Epithelial cell of proximal tubule (primary cell): ENCODE measurements at regions not wholly inside any gene's neighbourhood (a gene's known extent, or its start where the extent isn't known, plus 50 kb on each side); places are given as distances from the start of the nearest gene placed in this dataset.

Source experiments
- DNase-seq: peaks from one replicate; pipeline ENCODE4 v3.0.0-alpha.2; 2011; ENCODE audit warnings: low read depth
- H3K4me3 ChIP-seq: 2 replicates; pipeline ENCODE4 v1.5.1; 2011; ENCODE audit warnings: low read depth, mild to moderate bottlenecking, low read length
- TF ChIP-seq, protein P1 (sequence below): conservative IDR thresholded peaks from 2 replicates; pipeline ENCODE4 v1.5.1; 2012; ENCODE audit warnings: low read depth, mild to moderate bottlenecking, low read length

DNA sequence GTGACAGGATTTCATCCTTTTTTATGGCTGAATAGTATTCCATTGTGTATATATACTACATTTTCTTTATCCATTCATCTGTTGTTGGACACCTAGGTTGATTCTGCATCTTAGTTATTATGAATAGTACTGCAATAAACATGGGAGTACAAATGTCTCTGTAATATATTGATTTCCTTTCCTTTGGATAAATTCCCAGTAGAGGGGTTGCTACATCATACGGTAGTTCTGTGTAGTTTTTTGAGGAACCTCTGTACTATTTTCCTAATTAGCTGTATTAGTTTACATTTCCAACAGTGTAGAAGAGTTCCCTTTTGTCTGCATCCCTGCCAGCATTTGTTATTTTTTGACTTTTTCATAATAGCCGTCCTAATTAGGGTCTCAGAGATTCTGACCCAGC is 201.3 kb downstream of the GIPC2 start:
- TF ChIP-seq, protein P1, sequence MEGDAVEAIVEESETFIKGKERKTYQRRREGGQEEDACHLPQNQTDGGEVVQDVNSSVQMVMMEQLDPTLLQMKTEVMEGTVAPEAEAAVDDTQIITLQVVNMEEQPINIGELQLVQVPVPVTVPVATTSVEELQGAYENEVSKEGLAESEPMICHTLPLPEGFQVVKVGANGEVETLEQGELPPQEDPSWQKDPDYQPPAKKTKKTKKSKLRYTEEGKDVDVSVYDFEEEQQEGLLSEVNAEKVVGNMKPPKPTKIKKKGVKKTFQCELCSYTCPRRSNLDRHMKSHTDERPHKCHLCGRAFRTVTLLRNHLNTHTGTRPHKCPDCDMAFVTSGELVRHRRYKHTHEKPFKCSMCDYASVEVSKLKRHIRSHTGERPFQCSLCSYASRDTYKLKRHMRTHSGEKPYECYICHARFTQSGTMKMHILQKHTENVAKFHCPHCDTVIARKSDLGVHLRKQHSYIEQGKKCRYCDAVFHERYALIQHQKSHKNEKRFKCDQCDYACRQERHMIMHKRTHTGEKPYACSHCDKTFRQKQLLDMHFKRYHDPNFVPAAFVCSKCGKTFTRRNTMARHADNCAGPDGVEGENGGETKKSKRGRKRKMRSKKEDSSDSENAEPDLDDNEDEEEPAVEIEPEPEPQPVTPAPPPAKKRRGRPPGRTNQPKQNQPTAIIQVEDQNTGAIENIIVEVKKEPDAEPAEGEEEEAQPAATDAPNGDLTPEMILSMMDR: no peak
- no peak for DNase-seq

DNA sequence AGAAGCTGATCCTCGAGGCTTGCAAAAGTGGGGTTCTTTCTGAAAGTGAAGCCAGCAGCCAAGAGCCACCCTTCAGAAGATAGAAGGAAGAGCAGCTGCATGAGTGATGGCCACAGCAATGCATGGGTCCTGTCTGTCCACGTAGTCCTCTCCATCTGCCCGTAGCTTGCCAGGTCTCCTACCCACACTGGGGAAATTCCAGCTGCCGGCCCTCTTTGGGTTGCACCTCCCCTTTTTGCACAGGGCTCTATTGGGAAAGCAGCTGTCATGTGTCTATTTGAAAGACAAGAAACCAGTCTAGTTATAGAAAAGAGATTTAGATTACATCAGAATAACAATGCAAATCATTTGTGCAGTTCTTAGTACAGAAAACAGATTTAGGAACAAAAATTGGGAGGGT is 204.4 kb downstream of the GIPC2 start:
- DNase-seq: no peak
- TF ChIP-seq, protein P1: no peak
- no peak overlapping the region for H3K4me3 ChIP-seq

More for the DNA sequence above, 201.3 kb downstream of the GIPC2 start:
- H3K4me3 ChIP-seq: no peak overlapping the region

DNA sequence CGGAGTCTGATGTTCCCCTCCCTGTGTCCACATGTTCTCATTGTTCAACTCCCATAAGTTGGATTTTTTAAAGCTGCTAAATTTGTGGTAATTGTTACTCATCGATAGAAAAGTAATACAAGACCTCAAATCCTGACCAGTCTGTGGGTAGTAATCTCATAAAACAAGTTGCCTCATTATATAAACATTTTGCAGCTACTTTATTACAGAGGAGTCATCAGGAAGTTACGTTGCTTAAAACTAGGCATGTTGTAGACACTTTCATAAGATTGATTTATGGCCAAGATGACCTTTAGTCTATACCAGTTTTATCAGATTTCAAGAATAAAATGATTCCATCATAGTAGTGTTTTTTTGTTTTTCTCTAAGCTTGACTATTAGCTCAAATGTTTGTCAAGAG is 208.8 kb downstream of the GIPC2 start:
- TF ChIP-seq, protein P1: no peak
- no peak for DNase-seq
- no peak overlapping the region for H3K4me3 ChIP-seq

DNA sequence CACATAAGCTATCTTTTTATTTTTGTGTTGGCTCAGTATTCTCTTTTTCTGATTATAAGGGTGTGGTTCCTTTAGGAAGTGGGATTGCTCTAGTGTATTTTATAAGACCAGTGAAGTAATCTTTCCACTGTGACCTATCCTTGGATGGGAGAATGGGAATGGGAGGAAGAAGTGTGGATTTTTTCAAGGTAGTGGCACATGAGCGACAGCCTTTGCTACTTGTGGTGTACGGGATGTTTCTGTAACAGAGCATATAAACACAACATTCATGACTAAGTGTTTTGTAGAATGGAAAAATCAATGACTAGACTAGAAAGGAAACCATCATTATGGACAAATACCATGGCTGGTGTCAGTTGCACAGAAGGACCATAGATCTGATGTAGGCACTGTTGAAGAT is 209.6 kb downstream of the GIPC2 start:
- no peak for DNase-seq
- TF ChIP-seq, protein P1: no peak
- no peak overlapping the region for H3K4me3 ChIP-seq

DNA sequence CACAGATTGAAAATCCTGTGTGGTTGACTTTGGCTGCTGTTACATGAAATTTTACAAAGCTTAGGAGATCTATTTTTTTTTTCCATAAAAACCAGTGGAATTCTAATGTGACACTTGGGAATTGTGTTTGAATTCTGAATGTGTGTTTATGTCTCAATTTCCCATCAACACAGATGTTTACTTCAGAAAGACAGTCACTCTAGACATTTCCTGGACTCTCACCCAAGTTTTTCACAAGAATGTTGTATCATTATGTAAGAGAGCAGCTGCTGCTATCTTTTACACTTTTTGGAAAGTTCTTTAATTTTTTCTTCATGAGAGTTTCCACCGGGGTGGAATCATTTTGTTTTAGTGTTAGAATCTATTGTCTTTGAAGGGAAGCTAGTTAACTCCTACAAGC is 210.1 kb downstream of the GIPC2 start:
- TF ChIP-seq, protein P1: no peak
- no peak for DNase-seq
- H3K4me3 ChIP-seq: no peak overlapping the region

DNA sequence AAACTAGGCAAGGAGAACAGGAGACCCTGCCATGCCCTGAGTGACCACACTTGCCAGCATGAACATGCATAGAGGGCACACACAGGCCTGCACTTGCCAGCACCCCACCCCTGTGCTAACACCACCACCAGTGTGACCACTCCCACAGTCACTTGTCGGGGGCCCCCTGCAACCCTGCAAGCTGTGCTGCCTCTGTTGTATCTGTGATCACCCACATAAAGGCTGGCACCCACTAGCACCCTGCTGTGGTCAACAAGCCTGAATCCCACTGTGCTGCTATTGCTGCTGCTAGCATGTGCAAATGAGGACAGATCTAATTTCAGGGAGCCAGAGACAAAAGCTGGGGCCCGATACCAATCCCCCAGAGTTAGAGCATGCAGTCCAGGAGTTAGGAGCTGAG is 217.7 kb downstream of the GIPC2 start:
- no peak for DNase-seq
- no peak overlapping the region for H3K4me3 ChIP-seq
- TF ChIP-seq, protein P1: no peak

DNA sequence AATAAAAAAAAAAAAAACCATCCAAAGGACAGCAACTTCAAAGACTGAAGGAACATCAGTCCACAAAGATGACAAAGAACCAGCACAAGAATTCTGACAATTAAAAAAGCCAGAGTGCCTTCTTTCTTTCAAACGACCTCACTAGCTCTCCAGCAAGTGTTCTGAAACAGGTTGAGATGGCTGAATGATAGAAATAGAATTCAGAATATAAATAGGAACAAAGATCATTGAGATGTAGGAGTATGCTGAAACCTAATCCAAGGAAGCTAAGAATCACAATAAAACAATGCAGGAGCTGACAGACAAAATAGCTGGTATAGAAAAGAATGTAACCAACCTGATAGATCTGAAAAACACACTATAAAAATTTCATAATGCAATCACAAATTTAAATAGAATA is 218.2 kb downstream of the GIPC2 start:
- no peak overlapping the region for H3K4me3 ChIP-seq
- no peak for DNase-seq
- TF ChIP-seq, protein P1: no peak
